ENCODE measurements at regions not wholly inside any gene's neighbourhood (a gene's known extent, or its start where the extent isn't known, plus 50 kb on each side); places are given as distances from the start of the nearest gene placed in this dataset.

DNA sequence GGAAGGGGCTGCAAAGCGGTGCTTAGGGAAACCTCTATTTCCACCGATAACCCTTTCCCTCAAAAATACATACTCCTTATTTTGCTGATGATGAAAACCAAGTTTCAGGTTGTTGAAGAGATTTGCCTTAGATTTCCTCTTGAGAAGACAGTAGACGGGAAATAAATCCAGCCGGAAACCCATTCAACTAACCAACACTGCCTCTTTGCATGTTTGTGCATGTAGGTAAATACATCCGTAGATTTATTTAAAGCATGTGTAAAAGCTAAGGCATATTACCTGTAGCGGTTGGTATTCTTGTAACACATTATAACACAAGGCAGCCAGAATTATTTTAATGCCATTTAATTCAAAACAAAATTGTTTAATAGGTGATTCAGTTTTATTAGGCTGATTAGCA lies 136.3 kb upstream of the SLC22A23 start:
- no peak for DNase-seq (ENCODE audit: low read depth, low spot score)

DNA sequence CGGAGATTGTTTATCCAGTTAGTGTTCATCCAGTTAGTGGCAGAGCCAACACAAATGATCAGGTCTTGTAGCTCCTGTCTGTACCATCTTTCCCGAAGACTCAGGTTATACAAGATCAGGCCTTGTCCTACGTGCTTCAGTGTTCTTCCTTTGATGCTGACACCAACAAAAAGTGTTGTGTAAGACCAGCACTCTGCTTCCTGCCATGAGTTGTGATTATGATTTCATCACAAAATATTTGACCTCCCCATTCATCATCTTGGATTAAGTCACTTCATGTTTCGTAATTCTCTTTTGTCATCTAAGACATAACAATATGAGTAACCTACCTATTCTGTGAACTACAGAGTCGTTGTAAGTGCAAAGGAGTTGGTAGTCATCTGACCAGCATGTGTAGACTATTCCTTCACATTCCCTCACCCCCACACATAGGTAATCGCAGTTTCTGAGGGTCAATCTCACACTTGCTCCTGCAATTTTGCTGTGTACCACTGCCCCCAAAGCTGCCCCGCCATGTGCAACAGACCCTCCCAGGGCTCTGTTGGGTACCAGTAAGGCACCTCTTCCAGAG lies 135.6 kb upstream of the SLC22A23 start:
- DNase-seq (ENCODE audit: low read depth, low spot score), result no peak

GRCh38 chr6:3591970-3592369 lies 135.1 kb upstream of the SLC22A23 start:
- DNase-seq (ENCODE audit: low read depth, low spot score), result no peak

DNA sequence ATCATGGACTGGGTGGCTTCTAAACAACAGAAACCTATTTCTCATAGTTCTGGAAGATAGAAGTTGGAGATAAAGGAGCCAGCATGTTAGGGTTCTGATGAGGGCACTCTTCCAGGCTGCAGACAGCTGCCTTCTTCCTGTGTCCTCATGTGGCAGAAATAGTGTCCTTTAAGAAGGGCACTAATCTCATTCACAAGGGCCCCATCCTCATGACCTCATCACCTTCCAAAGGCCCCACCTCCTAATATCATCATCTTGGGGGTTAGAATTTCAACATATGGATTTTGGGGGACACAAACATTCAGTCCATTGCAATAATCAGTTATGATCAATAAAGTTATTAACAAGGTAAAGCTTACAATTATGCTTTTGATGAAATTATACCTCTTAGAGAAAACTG lies 130.8 kb upstream of the SLC22A23 start:
- DNase-seq (ENCODE audit: low read depth, low spot score), result no peak

- DNase-seq (ENCODE audit: low read depth, low spot score), result no peak
Measured at GRCh38 chr6:3585320-3585935, 128.6 kb upstream of the SLC22A23 start.

DNA sequence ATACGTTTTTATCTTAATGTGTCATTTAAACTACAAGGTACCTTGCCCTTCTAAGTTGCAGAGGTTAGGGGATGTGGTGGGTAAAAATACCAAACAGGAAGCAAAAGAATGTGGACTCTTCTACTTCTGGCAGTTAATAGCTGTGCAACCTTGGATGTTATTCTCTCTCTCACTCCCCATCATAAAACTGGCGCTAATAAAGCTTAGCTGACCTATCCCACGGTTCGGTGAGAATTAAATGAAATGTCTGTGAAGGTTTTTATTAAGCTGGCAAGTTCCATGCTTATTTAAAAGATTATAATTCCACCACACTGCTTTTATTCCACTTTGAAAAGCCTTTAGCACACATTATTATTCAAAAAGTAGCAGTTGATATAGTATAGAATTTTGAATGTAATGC lies 127.8 kb upstream of the SLC22A23 start:
- no peak for DNase-seq (ENCODE audit: low read depth, low spot score)

GRCh38 chr6:3581469-3581868 lies 124.6 kb upstream of the SLC22A23 start:
- DNase-seq (ENCODE audit: low read depth, low spot score), result no peak

DNA sequence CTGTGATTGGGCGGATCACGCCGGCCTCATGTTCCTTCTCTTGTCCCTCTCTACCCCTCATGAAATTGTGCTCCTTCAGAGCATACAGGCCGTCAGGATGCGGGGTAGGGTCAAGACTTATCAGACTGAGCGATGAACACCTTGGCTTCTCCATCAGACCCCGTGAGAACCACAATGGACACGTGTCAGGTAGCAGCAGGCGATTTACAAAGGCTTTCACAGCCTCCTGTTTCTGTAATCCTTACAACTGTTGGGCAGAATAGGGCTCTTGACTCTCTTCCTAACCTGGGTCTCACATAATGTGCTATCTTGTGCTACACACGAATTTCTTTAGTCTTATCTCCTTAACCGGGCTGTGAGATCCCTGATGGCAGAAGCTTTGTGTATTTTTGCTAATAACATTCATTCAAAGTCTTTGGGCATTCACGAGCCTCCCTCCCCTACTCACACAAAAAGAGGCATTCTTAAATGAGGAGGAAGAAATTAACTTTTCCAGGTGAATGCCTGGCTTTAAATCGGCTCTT lies 122.9 kb upstream of the SLC22A23 start:
- no peak for DNase-seq (ENCODE audit: low read depth, low spot score)

- DNase-seq (ENCODE audit: low read depth, low spot score), result no peak
Measured at GRCh38 chr6:3578981-3579380, 122.1 kb upstream of the SLC22A23 start.

GRCh38 chr6:3577517-3577916 lies 120.7 kb upstream of the SLC22A23 start:
- DNase-seq (ENCODE audit: low read depth, low spot score), result no peak

GRCh38 chr6:3575701-3576100 lies 118.9 kb upstream of the SLC22A23 start:
- no peak for DNase-seq (ENCODE audit: low read depth, low spot score)

GRCh38 chr6:3575166-3575565 lies 118.3 kb upstream of the SLC22A23 start:
- DNase-seq (ENCODE audit: low read depth, low spot score), result no peak

DNA sequence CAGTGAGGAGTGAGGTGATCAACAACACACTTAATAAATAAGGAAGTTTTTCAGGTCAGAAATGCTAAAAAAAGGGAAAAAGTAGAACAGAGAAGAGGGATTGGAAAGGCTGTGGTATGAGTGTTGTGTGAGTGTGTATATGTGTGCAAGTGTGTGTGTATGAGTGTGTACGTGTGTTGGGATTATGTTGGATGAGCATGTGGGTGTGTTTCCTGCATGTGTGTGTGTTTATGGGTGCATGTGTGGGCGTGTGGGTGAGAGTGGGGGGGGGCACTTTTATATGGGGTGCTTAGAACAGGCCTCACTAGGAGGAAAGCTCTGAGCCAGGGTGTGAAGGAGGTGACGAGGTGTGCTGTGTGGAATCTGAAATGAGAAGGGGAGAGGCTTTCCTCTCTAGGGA lies 116.8 kb upstream of the SLC22A23 start:
- no peak for DNase-seq (ENCODE audit: low read depth, low spot score)

GRCh38 chr6:3571836-3572235 lies 115.0 kb upstream of the SLC22A23 start:
- peak; percentile 61 for DNase-seq (ENCODE audit: low read depth, low spot score)

DNA sequence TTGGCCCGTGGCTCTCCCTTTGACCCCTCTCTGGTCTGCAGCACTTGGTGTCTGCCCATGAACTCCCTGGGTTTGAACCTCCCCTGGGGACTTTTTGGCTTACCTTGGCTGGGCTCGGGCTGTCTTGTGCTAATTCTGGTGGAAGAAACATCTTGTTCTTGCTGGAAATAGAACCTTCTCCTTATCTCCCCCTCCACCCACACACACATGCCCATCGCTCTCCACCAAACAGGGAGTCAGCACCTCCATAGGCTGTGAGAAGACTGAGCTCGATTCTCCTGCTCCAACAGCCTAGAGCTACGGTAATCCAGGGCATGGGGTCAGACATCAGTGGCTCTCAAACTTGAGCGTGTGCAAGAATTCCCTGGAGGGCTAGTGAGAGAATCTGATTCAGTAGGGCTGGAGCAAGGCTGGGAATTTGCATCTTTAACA lies 114.4 kb upstream of the SLC22A23 start:
- DNase-seq (ENCODE audit: low read depth, low spot score), result peak; percentile 74

- DNase-seq (ENCODE audit: low read depth, low spot score), result no peak
Measured at GRCh38 chr6:3569816-3570215, 113.0 kb upstream of the SLC22A23 start.

- DNase-seq (ENCODE audit: low read depth, low spot score), result peak; percentile 82
Measured at GRCh38 chr6:3568396-3569082, 111.7 kb upstream of the SLC22A23 start.

DNA sequence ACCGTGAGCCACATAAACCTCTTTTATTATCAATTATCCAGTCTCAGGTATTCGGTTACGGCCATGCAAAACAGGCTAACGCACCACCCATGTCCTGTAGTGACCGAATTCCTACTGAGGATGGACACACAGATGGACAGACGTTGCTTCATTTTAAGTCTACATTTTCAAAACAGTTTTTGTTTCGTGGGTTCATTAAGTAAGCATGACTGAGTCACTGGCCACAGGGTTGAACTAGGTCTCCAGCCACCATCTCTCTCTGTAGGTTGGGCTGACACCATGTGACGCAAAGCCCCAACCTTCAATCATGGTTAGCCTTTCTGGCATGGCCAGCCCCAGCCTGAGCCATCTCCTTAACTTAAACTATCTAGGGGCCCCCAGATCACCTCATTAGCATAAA lies 110.0 kb upstream of the SLC22A23 start:
- DNase-seq (ENCODE audit: low read depth, low spot score), result no peak

DNA sequence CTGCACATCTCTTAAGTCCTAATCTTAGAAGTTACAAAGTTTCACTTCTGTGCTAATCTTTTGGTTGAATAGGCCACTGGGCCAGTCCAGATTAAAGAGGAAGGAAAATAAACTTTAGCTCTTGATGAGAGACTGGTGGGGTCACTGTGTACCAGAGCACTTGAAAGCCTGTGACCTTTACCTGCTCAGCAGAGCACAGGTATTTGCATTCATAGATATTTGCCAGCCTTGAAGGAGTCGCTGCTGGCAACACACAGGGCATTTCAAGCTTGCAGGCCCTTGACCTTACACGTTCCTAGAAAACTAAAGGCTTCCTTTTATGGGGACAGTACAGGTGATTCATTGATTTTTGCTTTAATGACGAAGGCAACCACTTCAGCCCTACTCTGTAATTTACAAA lies 108.4 kb upstream of the SLC22A23 start:
- no peak for DNase-seq (ENCODE audit: low read depth, low spot score)

- no peak for DNase-seq (ENCODE audit: low read depth, low spot score)
Measured at GRCh38 chr6:3561725-3562124, 104.9 kb upstream of the SLC22A23 start.

DNA sequence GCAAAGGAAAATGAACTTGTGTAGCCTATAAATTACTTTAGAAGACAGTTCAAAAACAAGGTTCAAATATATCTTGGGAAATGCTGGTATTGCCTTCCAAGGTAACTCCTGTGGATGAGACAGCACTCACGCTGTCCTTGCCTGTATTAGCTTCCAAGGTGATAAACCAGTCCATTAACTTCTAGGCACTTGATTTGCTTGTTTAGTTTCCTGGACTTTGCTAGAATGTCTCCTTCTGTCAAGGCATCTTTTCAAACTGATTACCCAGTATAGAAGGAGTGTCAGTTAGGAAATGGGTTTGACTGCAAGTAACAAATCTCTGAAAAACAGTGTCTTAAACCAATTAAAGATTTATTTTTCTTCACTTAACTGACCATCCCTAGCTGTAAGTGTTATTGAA lies 103.4 kb upstream of the SLC22A23 start:
- DNase-seq (ENCODE audit: low read depth, low spot score), result no peak

DNA sequence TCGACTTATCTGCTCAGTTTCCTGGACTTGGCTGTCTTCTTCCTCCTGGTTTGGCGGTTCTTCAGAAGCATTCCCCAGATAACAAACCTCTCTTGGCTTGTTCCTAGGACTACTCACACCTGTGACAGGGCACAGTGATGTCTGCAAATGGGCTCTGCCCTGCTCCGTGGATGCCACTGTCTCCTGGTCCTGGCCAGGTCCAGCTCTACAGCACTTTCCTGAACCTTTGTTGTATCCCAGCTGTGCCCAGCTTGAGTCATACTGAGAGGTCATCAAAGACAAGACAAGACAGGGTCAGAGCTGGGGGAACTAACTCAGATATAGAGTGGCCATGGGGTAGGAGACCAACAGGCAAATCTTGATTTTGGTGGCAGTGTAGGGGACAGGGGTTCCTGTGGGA lies 102.7 kb upstream of the SLC22A23 start:
- DNase-seq (ENCODE audit: low read depth, low spot score), result no peak

DNA sequence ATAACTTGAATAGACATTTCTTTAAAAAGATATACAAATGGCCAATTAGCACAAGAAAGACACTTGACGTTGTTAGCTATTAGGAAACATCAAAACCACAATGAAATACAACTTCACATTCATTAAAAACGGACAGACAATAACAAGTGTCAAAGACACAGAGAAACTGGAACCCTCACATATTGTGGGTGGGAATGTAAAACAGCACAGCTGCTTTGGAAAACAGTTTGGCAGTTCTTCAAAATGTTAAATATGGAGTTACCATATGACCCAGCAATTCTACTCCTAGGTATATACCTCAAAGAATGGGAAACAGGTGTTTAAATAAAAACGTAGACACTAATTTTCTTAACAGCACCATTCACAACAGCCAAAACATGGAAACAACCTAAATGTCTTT lies 100.5 kb upstream of the SLC22A23 start:
- DNase-seq (ENCODE audit: low read depth, low spot score), result no peak
